Osteoblast (primary cell): ENCODE measurements at regions not wholly inside any gene's neighbourhood (a gene's known extent, or its start where the extent isn't known, plus 50 kb on each side); places are given as distances from the start of the nearest gene placed in this dataset.

Source experiments
- DNase-seq: peaks from one replicate; pipeline ENCODE4 v3.0.0; 2011; ENCODE audit warnings: low spot score, mixed read lengths; ENCODE audit not compliant: insufficient read length; ENCODE audit errors: missing footprints
- H2AFZ ChIP-seq: 2 replicates; pipeline ENCODE4 v1.6.0; 2011; ENCODE audit warnings: mild to moderate bottlenecking, low read length
- H3K27ac ChIP-seq: 2 replicates; pipeline ENCODE4 v1.5.1; 2011; ENCODE audit warnings: mild to moderate bottlenecking, low read depth, low read length, moderate library complexity
- H3K27me3 ChIP-seq: 2 replicates; pipeline ENCODE4 v1.6.0; 2012; ENCODE audit warnings: mild to moderate bottlenecking, control low read depth, inconsistent platforms, low read length, moderate library complexity; ENCODE audit not compliant: insufficient read depth
- H3K36me3 ChIP-seq: 2 replicates; pipeline ENCODE4 v1.5.1; 2011; ENCODE audit warnings: mild to moderate bottlenecking, low read length, control low read depth, moderate library complexity; ENCODE audit not compliant: insufficient read depth
- H3K4me1 ChIP-seq: 2 replicates; pipeline ENCODE4 v1.5.1; 2011; ENCODE audit warnings: mild to moderate bottlenecking, low read length, control low read depth, moderate library complexity; ENCODE audit not compliant: insufficient read depth
- H3K4me2 ChIP-seq: 2 replicates; pipeline ENCODE4 v1.6.0; 2011; ENCODE audit warnings: mild to moderate bottlenecking, low read length; ENCODE audit not compliant: insufficient read depth
- H3K4me3 ChIP-seq: fragments of 200-600 bp; sonication (generic); 3 replicates; pipeline ENCODE4 v1.5.1; 2012; ENCODE audit warnings: mild to moderate bottlenecking, low read length, inconsistent platforms; ENCODE audit not compliant: insufficient read depth
- H3K79me2 ChIP-seq: 2 replicates; pipeline ENCODE4 v1.6.0; 2012; ENCODE audit warnings: mild to moderate bottlenecking, low read length, control low read depth, inconsistent platforms; ENCODE audit not compliant: insufficient read depth
- H3K9me3 ChIP-seq: 2 replicates; pipeline ENCODE4 v1.5.1; 2011; ENCODE audit warnings: low read depth, low read length, control low read depth
- H4K20me1 ChIP-seq: 2 replicates; pipeline ENCODE4 v1.6.0; 2012; ENCODE audit warnings: mild to moderate bottlenecking, low read length, control low read depth; ENCODE audit not compliant: insufficient read depth
- TF ChIP-seq, protein P1 (sequence below): IDR thresholded peaks from 2 replicates; pipeline ENCODE4 v1.5.1; 2011; ENCODE audit warnings: mild to moderate bottlenecking, low read depth, low read length, moderate library complexity; ENCODE audit errors: extremely low read depth

DNA sequence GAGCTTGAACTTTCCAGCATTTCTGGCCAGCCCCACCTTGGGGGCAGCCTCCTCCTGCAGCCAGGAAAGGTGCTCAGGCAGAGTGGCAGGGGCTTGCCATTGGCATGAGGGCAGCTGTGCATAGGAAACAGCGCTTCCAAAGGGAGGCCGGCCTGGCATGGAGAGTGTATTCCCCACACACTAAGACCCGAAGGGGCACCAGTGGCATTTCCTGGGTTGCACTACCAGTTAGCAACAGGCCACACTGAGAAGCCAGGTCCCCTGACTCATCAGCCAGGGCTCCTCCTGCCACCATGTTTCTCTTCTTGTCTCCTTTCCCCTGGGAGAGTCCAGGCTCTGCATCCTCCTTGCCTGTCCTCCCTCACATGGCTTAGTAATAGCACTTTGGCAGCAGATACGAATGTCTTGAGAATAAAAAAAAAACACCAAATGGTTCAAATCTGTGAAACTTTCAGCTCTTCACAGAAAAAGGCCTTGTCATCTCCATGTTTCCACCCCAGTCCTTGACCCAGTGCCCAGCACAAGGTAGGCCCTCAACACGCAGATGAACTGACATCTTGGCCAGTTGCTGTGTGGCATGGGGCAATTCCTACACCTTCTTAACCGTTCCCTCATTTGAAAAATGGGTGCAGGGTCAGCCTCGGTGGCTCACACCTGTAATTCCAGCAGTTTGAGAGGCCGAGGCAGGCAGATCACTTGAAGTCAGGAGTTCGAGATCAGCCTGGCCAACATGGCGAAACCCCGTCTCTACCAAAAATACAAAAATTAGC is 180.4 kb downstream of the SMAD6 start:
- H3K4me3 ChIP-seq = no peak overlapping the region
- H3K36me3 ChIP-seq = no peaks in the 10 kb centered on the region
- peaks cover 32% of the 10 kb centered on the region for H3K4me1 ChIP-seq
- no peaks in the 10 kb centered on the region for H3K9me3 ChIP-seq
- no peaks in the 10 kb centered on the region for H3K27me3 ChIP-seq
- TF ChIP-seq, protein P1, sequence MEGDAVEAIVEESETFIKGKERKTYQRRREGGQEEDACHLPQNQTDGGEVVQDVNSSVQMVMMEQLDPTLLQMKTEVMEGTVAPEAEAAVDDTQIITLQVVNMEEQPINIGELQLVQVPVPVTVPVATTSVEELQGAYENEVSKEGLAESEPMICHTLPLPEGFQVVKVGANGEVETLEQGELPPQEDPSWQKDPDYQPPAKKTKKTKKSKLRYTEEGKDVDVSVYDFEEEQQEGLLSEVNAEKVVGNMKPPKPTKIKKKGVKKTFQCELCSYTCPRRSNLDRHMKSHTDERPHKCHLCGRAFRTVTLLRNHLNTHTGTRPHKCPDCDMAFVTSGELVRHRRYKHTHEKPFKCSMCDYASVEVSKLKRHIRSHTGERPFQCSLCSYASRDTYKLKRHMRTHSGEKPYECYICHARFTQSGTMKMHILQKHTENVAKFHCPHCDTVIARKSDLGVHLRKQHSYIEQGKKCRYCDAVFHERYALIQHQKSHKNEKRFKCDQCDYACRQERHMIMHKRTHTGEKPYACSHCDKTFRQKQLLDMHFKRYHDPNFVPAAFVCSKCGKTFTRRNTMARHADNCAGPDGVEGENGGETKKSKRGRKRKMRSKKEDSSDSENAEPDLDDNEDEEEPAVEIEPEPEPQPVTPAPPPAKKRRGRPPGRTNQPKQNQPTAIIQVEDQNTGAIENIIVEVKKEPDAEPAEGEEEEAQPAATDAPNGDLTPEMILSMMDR = no peak
- H3K79me2 ChIP-seq = peaks cover 2% of the 10 kb centered on the region
- peak overlapping the region; percentile 92 for H3K27ac ChIP-seq
- H3K4me2 ChIP-seq = peak overlapping the region; percentile 46
- no peaks in the 10 kb centered on the region for H4K20me1 ChIP-seq
- no peak overlapping the region for H2AFZ ChIP-seq
- peak; percentile 92 for DNase-seq

DNA sequence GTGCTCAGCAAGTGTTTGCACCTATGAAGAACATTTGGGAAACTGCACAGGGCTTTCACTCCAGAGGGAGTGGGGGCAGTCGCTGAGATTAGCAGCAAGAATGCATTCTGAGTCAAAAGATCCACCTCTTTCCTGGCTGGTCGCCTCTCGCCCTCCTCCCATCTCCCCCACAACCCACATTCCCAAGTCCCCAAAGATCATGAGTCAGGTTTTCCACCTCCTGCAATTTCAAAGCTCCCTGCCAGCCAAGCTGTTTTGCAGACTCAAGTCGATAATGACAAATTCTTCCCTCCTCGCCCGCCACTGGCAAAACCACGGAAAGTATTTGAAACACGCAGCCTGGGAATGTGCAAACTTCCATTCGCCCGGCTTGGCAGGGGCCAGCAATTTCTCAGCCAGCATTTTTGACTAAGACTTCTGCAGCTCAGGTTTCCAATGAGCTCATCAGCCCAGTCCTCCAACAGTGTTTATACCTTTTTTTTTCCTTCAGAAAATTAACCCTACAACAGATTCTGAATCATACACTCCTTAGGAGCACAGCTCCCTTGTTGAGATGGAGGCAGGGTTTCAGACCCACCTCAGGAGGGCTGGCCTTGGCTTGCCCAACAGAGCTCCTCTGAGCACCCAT is 181.4 kb downstream of the SMAD6 start:
- peak overlapping the region; percentile 92 for H3K27ac ChIP-seq
- H3K27me3 ChIP-seq = no peaks in the 10 kb centered on the region
- no peaks in the 10 kb centered on the region for H3K9me3 ChIP-seq
- peak overlapping the region; percentile 44 for H2AFZ ChIP-seq
- peak; percentile 82 for DNase-seq
- no peaks in the 10 kb centered on the region for H3K36me3 ChIP-seq
- H4K20me1 ChIP-seq = no peaks in the 10 kb centered on the region
- H3K79me2 ChIP-seq = peaks cover 2% of the 10 kb centered on the region
- peaks cover 41% of the 10 kb centered on the region for H3K4me1 ChIP-seq
- TF ChIP-seq, protein P1 = no peak
- H3K4me3 ChIP-seq = no peak overlapping the region
- H3K4me2 ChIP-seq = peak overlapping the region; percentile 48

DNA sequence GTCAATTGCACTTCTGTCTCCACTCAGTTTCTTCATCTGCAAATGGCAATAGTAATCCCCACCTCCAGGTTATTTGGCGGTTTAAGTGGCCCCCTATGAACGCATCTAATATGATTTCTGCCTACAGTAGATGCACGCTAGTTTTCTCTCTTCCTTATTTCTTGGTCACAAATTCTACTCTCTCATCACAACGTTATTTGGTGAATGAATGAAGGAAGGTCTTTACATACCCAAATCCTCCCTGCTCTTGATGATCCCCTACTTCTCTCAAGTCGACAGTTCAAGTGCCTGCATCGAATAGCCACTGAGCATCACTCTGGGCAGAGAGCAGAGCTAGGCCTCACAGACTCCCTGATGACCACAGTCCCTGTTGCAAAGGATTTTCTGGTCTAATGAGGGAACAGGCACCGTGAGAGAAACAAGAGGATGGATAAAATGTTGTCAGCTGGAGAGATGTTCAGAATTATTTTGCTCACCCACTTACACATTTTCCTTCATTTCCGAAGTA is 181.2 kb upstream of the SMAD3 start:
- H3K27ac ChIP-seq = peak overlapping the region; percentile 36
- H3K4me2 ChIP-seq = peak overlapping the region; percentile 48
- no peaks in the 10 kb centered on the region for H3K27me3 ChIP-seq
- no peak overlapping the region for H3K4me3 ChIP-seq
- H3K4me1 ChIP-seq = peaks cover 41% of the 10 kb centered on the region
- no peak for DNase-seq
- no peaks in the 10 kb centered on the region for H3K9me3 ChIP-seq
- no peaks in the 10 kb centered on the region for H4K20me1 ChIP-seq
- no peak overlapping the region for H2AFZ ChIP-seq
- H3K79me2 ChIP-seq = peaks cover 2% of the 10 kb centered on the region
- TF ChIP-seq, protein P1 = no peak
- H3K36me3 ChIP-seq = no peaks in the 10 kb centered on the region

DNA sequence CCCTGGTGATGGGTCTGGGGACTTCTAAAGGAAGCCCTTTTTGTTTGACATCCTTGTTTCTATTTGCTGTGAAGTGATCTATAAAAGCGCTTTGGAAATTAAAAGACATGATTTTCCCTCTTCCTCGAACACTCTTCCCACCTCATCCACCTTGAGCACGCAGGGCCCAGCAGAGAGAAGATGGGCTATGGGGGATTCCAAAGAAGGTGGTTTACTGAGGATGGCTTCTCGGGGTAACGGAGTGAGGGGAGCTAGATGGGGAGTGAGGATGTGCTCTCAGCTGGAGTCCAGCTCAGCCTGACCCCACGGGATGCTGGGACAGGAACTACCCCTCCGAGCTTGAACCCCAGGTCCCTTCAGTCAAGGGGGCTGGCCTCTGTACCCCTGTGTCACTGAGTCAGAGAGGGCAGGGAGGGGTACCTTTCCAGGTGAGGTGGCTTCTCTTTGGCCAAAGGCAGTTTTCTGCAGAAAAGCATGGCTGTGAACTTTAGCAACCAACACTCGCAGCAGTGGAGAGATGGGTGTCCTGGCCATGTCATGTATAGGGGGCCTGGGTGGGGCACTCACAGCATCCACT is 180.7 kb upstream of the SMAD3 start:
- TF ChIP-seq, protein P1 = no peak

More for the DNA sequence above, 180.7 kb upstream of the SMAD3 start:
- no peak overlapping the region for H3K4me2 ChIP-seq
- no peak for DNase-seq
- H4K20me1 ChIP-seq = no peaks in the 10 kb centered on the region
- H3K4me3 ChIP-seq = no peak overlapping the region
- H3K9me3 ChIP-seq = no peaks in the 10 kb centered on the region
- H3K36me3 ChIP-seq = no peaks in the 10 kb centered on the region
- peak overlapping the region; percentile 36 for H3K27ac ChIP-seq
- H2AFZ ChIP-seq = no peak overlapping the region
- peaks cover 2% of the 10 kb centered on the region for H3K79me2 ChIP-seq
- H3K27me3 ChIP-seq = no peaks in the 10 kb centered on the region
- H3K4me1 ChIP-seq = peaks cover 41% of the 10 kb centered on the region
